Ovary (tissue), 3 donors: ENCODE measurements at regions not wholly inside any gene's neighbourhood (a gene's known extent, or its start where the extent isn't known, plus 50 kb on each side); places are given as distances from the start of the nearest gene placed in this dataset.

Experiments used
- CTCF ChIP-seq, 3 donors: fragments of 450-650 bp in 2 of 3; fragments of 200-600 bp in 1 of 3; IDR thresholded peaks; one replicate each; pipeline versions ENCODE4 v1.5.1 to v1.8.0; 2016 to 2022; ENCODE audit warnings: antibody characterized with exemption in 3 of 3, mild to moderate bottlenecking in 1 of 3
- POLR2A ChIP-seq: fragments of 450-650 bp; IDR thresholded peaks from one replicate; pipeline ENCODE4 v1.6.1; 2017; ENCODE audit warnings: antibody characterized with exemption, mild to moderate bottlenecking, moderate library complexity
- donor health status: DM: no; HTN: no; CAD: no.

- TF ChIP-seq CTCF (IDR thresholded peaks at IDR 0.05): no peak
- TF ChIP-seq POLR2A: no peak
These were observed 54.5 kb upstream of the BCOR start for GRCh38 chrX:40152173-40152711.
